ENCODE measurements at regions not wholly inside any gene's neighbourhood (a gene's known extent, or its start where the extent isn't known, plus 50 kb on each side); places are given as distances from the start of the nearest gene placed in this dataset.

DNA sequence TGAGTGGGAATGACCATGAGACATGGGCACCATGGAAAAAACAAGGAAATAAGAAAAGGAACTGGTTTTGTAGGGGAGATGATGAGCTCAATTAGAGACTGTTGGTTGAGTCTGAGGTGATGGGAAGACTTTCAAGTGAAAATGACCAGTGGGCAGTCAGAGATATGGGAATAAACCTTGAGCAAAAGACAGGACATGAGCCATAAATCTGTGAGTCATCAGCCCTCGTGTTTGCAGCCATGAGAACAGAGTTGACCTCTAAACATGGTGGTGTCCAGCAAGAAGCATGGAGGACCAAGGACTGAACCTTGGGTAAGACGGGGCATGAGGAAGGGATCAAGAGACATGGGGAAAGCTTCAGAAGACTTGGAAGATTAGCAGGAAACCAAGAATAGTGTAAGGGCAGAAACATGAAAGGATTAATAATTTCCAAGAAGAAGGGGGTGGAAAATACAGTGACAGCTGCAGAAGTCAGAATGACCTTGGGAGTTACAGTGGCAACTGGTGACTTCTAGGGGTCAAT is 280.6 kb upstream of the PRDM1 start (continued):
- TF ChIP-seq, protein P1, sequence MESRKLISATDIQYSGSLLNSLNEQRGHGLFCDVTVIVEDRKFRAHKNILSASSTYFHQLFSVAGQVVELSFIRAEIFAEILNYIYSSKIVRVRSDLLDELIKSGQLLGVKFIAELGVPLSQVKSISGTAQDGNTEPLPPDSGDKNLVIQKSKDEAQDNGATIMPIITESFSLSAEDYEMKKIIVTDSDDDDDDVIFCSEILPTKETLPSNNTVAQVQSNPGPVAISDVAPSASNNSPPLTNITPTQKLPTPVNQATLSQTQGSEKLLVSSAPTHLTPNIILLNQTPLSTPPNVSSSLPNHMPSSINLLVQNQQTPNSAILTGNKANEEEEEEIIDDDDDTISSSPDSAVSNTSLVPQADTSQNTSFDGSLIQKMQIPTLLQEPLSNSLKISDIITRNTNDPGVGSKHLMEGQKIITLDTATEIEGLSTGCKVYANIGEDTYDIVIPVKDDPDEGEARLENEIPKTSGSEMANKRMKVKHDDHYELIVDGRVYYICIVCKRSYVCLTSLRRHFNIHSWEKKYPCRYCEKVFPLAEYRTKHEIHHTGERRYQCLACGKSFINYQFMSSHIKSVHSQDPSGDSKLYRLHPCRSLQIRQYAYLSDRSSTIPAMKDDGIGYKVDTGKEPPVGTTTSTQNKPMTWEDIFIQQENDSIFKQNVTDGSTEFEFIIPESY (IDR thresholded peaks at IDR 0.05; ENCODE audit: borderline replicate concordance, low read depth): no peak
- no peak for TF ChIP-seq RCOR1 (IDR thresholded peaks at IDR 0.05; ENCODE audit: low read length)
- TF ChIP-seq TAF1 (IDR thresholded peaks at IDR 0.05; ENCODE audit: borderline replicate concordance, low read depth, low read length): no peak
- TF ChIP-seq FOSL2 (IDR thresholded peaks at IDR 0.05; ENCODE audit: borderline replicate concordance, low read depth): no peak
- no peak for TF ChIP-seq ELF1 (IDR thresholded peaks at IDR 0.05)
- TF ChIP-seq, protein P2, sequence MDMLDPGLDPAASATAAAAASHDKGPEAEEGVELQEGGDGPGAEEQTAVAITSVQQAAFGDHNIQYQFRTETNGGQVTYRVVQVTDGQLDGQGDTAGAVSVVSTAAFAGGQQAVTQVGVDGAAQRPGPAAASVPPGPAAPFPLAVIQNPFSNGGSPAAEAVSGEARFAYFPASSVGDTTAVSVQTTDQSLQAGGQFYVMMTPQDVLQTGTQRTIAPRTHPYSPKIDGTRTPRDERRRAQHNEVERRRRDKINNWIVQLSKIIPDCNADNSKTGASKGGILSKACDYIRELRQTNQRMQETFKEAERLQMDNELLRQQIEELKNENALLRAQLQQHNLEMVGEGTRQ (IDR thresholded peaks at IDR 0.05; ENCODE audit: borderline replicate concordance, low read depth, low read length): no peak

DNA sequence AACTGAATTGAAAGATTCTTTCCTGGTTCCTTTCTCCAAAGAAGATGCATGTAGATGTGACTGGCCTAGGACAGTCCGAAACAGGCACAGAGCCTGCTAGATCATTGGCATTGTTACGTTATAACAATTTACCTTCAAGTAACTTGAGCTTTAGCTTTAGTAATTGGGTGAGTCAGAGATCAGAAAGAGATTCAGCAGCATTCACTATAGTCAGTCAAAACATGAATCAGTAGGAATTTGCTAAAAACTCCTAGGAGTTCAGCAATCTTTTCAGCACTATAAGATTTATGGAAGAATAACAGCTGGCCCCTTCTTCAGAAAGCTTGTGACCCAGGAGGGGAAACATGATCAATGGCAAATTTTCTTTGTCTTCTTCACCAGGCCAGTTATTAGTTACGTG is 281.7 kb upstream of the PRDM1 start:
- Histone ChIP-seq H2AFZ (ENCODE audit: low read depth) (no peak overlapping the region), H3F3A (replicated peaks; ENCODE audit: insufficient read depth) (peaks cover 11% of the 10 kb centered on the region), H3K4me1 (ENCODE audit: control insufficient read depth in 1 of 2, insufficient read depth in 2 of 2, low read depth in 1 of 2, low read length in 1 of 2) (0 out of 4 replicates have a peak, but pooled peaks cover 0 to 6% of the 10 kb centered on the region in 2 experiments), H3K4me3 (ENCODE audit: low read depth in 2 of 2, low read length in 1 of 2) (no peak overlapping the region), H3K4me2 (no peak overlapping the region; the same call in 1 of the 2 replicates), H3K9ac (no peak overlapping the region), H3K79me2 (ENCODE audit: insufficient read depth) (no peaks in the 10 kb centered on the region), H3K36me3 (replicated peaks in 1 of 2; ENCODE audit: control insufficient read depth in 1 of 2, insufficient read depth in 2 of 2, low read length in 1 of 2) (no peaks in the 10 kb centered on the region), H3K27ac (ENCODE audit: low read depth in 2 of 2, low read length in 1 of 2) (peak overlapping the region; percentile 34 to 72; a peak in 3 of 4 replicates), H3K9me3 (no peaks in the 10 kb centered on the region), H3K9me2 (no peaks in the 10 kb centered on the region), H3K27me3 (ENCODE audit: insufficient read depth) (no peaks in the 10 kb centered on the region), H4K20me1 (ENCODE audit: insufficient read depth) (no peaks in the 10 kb centered on the region)
- 18% methylated on average over 3 of the region's 3 CpGs for WGBS (ENCODE audit: low lambda C conversion rate)
- POLR2A ChIA-PET: no interaction called here
- CTCF ChIA-PET: no interaction called here
- DNase-seq: no peak
- TF ChIP-seq NRF1 (IDR thresholded peaks at IDR 0.05; ENCODE audit: low read depth, low read length) (no peak), POLR2AphosphoS5 (IDR thresholded peaks at IDR 0.05; ENCODE audit: low read depth, low read length) (peak; percentile 57; the same call in 1 of the 2 replicates), RAD21 (IDR thresholded peaks at IDR 0.05; ENCODE audit: low read length) (no peak), ELF1 (IDR thresholded peaks at IDR 0.05) (no peak; the same call in 1 of the 2 replicates), TAF1 (IDR thresholded peaks at IDR 0.05; ENCODE audit: borderline replicate concordance, low read depth, low read length) (no peak), FOXM1 (IDR thresholded peaks at IDR 0.05; ENCODE audit: low read depth) (0 out of 2 replicates have a peak, but pooled peaks have one; percentile 82), EZH2phosphoT487 (IDR thresholded peaks at IDR 0.05; ENCODE audit: borderline replicate concordance, low read depth) (no peak), GABPA (IDR thresholded peaks at IDR 0.05; ENCODE audit: low read depth) (no peak), RXRA (IDR thresholded peaks at IDR 0.05; ENCODE audit: borderline replicate concordance, low read depth) (peak; percentile 84), EP300 (IDR thresholded peaks at IDR 0.05; ENCODE audit: borderline replicate concordance in 1 of 2, low read depth in 1 of 2, low read length in 1 of 2) (peak in 1 of 2 experiments; percentile 90; a peak in 2 of 4 replicates), YY1 (IDR thresholded peaks at IDR 0.05; ENCODE audit: low read depth) (peak; percentile 48; the same call in 1 of the 2 replicates), CHD2 (IDR thresholded peaks at IDR 0.05; ENCODE audit: low read length, partially characterized antibody) (no peak), RFX5 (IDR thresholded peaks at IDR 0.05; ENCODE audit: low read length) (no peak), MEF2A (IDR thresholded peaks at IDR 0.05; ENCODE audit: borderline replicate concordance, low read depth) (peak; percentile 53; the same call in 1 of the 2 replicates), FOSL2 (IDR thresholded peaks at IDR 0.05; ENCODE audit: borderline replicate concordance, low read depth) (peak; percentile 95), NFIC (IDR thresholded peaks at IDR 0.05; ENCODE audit: borderline replicate concordance) (peak; percentile 68)
- TF ChIP-seq, protein P3, sequence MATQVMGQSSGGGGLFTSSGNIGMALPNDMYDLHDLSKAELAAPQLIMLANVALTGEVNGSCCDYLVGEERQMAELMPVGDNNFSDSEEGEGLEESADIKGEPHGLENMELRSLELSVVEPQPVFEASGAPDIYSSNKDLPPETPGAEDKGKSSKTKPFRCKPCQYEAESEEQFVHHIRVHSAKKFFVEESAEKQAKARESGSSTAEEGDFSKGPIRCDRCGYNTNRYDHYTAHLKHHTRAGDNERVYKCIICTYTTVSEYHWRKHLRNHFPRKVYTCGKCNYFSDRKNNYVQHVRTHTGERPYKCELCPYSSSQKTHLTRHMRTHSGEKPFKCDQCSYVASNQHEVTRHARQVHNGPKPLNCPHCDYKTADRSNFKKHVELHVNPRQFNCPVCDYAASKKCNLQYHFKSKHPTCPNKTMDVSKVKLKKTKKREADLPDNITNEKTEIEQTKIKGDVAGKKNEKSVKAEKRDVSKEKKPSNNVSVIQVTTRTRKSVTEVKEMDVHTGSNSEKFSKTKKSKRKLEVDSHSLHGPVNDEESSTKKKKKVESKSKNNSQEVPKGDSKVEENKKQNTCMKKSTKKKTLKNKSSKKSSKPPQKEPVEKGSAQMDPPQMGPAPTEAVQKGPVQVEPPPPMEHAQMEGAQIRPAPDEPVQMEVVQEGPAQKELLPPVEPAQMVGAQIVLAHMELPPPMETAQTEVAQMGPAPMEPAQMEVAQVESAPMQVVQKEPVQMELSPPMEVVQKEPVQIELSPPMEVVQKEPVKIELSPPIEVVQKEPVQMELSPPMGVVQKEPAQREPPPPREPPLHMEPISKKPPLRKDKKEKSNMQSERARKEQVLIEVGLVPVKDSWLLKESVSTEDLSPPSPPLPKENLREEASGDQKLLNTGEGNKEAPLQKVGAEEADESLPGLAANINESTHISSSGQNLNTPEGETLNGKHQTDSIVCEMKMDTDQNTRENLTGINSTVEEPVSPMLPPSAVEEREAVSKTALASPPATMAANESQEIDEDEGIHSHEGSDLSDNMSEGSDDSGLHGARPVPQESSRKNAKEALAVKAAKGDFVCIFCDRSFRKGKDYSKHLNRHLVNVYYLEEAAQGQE (IDR thresholded peaks at IDR 0.05; ENCODE audit: low read depth, low read length): no peak
- TF ChIP-seq, protein P4, sequence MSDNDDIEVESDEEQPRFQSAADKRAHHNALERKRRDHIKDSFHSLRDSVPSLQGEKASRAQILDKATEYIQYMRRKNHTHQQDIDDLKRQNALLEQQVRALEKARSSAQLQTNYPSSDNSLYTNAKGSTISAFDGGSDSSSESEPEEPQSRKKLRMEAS (IDR thresholded peaks at IDR 0.05; ENCODE audit: low read depth): 0 out of 2 replicates have a peak, but pooled peaks have one; percentile 56
- TF ChIP-seq, protein P5, sequence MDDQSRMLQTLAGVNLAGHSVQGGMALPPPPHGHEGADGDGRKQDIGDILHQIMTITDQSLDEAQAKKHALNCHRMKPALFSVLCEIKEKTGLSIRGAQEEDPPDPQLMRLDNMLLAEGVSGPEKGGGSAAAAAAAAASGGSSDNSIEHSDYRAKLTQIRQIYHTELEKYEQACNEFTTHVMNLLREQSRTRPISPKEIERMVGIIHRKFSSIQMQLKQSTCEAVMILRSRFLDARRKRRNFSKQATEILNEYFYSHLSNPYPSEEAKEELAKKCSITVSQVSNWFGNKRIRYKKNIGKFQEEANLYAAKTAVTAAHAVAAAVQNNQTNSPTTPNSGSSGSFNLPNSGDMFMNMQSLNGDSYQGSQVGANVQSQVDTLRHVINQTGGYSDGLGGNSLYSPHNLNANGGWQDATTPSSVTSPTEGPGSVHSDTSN (IDR thresholded peaks at IDR 0.05): peak; percentile 93
